GM21737 (cell line): ENCODE measurements at regions not wholly inside any gene's neighbourhood (a gene's known extent, or its start where the extent isn't known, plus 50 kb on each side); places are given as distances from the start of the nearest gene placed in this dataset.

Experiments
- ATAC-seq: cut with Tn5 transposase; IDR thresholded peaks from one replicate; pipeline ENCODE4 v1.9.1; 2021; ENCODE audit warnings: mild to moderate bottlenecking, moderate library complexity; ENCODE audit not compliant: unreplicated experiment

GRCh38 chr6:164926686-164927085, 382.7 kb downstream of the C6orf118 start:
- no peak for ATAC-seq

GRCh38 chr6:164925681-164926530, 383.5 kb downstream of the C6orf118 start:
- no peak for ATAC-seq

DNA sequence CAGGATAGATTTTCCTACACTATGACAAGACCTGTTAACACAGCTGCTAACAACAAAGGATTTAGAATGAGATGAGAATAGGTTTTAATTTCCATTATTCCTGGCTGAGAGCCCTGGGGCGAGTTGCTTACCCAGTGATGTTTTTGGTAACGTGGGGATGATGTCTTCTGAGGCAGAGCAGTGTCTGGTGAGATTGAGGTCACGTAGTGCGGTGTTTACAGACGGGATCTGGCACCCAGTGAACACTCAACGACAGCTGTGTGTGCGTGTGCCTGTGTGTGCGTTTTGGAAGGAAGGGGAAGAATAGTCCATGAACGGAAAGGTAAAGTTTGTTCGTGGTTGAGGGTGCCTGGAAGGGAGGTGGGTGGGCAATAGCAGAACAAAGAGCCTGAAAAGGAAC, 384.7 kb downstream of the C6orf118 start:
- no peak for ATAC-seq

DNA sequence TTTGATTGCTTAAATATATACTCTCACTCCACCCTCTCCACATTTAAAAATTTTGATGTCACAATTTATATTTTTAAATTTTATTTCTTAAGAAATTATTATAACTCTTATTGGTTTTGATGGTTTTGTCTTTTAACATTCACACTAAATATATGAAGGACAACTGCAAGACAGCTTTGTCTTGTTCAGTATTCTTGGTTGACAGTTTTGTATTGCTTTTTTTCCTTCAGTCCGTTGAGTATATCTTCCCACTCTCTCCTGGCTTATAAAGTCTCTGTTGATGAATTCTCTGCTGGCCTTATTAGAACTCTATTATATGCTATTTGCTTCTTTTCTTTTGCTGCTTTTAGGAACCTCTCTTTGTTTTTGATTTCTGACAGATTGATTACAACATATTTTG, 392.2 kb downstream of the C6orf118 start:
- ATAC-seq = no peak

DNA sequence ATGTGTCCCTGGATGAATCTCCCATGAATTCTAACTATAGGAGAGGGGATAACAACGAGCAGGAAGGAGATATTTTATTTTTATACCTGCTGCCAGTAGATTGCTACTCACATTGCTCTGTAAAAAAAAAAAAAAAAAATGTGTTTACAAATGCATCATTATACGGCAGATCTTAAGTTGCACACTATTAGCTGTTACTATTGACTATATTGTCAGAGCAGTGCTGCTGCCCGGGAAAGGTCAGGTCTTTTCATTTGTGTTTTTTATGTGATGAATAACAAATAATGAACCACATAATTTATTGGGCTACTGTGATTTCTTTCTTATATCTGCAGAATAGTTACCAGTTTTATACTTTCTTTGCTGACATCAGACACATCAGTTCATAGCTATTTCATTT, 393.3 kb downstream of the C6orf118 start:
- no peak for ATAC-seq

DNA sequence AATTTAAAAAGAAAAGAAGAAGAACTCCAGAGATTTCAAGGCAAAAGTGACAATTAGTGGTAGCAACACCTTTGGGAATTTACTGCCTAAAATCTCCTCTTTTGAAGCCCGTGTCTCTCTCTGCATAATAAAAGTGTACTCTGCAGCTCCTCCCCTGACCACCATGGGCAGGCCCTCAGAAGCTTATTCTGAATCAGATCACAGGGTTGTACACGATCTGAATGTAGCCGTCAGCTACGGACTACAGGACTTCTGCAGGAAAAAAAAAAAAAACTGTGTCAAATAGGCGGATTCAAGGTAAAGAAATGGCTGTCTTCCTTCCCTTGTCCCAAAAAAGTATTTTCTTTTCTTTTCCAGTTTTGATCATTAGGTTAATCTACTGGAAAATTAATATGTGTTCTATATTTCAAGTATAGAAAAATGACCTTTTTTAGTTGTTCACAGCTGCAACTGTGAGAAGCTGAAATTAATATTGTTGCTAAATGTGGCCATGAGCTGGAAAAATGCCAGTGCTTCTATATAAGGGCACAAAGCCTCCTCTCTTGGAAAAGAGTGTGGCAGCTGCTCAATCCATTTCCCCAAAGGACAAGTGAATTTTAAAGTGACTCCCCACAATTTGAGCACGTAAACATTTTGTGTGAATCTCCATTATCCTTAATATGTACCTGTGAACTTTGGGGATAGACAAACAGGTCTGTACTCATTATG, 397.4 kb downstream of the C6orf118 start:
- ATAC-seq = no peak

DNA sequence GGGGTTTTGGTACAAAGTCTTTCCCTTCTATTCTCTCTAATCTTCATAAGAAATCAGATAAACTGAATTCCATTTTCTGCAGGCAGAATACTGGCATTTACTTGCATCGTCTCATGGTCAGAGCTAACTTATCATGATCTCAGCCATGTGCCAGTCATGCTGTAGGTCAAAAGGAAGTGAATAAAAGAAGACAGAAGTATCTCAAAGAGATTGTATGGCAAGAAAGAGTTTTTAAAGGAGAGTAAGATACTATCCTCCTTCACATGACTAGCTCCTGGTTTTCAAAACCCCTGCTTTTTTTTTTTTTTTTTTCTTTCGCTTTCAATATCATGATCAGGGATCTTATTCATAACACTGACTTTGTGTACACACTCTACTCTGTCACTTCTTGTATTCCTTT, 398.3 kb downstream of the C6orf118 start:
- no peak for ATAC-seq

GRCh38 chr6:164906766-164907165, 402.6 kb downstream of the C6orf118 start:
- ATAC-seq = no peak

DNA sequence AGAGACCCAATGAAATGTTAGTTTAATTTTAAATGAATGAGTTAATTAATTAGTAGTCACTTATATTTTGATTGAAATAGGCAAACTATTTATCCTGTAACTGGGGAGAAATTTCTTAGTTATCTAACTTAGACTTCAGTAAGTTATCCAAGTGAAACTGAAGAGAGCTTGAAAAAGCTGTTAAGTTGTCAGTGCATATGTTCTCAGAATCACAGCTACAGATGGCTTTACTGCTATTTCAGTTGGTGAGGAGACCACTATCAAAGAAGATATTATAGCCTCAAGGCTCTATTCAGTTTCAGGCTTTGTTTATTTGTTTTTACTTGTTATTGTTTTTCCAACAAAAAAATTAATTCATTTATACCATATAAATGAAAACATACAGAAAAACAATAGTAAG, 404.1 kb downstream of the C6orf118 start:
- no peak for ATAC-seq

DNA sequence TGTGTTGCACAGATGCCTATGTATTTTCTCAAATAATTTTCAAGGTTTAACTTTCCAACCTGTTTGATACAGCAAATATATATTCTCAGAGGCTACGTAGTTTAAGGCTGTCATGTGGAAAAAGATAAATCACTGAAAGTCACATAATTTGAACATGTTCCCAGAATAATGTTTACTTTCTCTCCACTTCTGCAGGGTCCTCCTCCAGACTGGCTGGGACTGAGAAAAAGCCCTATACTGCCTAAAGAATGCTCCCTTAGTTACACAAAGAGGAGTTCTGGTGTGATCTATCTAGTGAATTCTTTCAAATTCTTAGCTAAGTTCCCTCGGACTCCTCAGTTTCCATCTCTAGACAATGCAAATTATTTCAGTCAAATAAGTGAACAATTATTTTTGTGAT, 411.0 kb downstream of the C6orf118 start:
- no peak for ATAC-seq

GRCh38 chr6:164897523-164898235, 411.7 kb downstream of the C6orf118 start:
- no peak for ATAC-seq

DNA sequence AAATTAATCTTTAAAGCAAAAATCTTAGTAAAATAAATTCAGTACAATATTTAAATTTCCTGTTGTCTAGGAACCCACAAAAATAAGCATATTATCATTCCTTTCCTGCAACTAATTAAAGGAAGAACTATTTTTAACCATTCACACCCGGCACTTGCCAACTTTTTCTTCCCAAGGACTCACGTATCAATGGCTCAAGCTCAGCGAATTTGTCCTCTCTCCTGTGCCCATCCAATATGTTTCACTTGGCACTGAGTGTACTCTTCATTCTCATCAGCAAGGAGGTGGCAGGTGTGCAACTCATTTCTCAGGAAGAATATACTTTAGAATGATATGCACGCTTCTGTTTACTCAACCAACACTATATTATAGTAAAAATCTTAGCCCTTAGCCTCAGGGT, 419.4 kb downstream of the C6orf118 start:
- no peak for ATAC-seq

- ATAC-seq = no peak
These were observed 421.7 kb downstream of the C6orf118 start for GRCh38 chr6:164887660-164888059.

GRCh38 chr6:164882236-164882635, 427.2 kb downstream of the C6orf118 start:
- no peak for ATAC-seq

GRCh38 chr6:164871783-164872182, 437.6 kb downstream of the C6orf118 start:
- ATAC-seq = no peak

GRCh38 chr6:164870164-164870563, 439.2 kb downstream of the C6orf118 start:
- no peak for ATAC-seq

GRCh38 chr6:164861967-164862366, 447.4 kb downstream of the C6orf118 start:
- no peak for ATAC-seq

GRCh38 chr6:164859816-164860215, 449.6 kb downstream of the C6orf118 start:
- ATAC-seq = no peak

GRCh38 chr6:164856138-164856537, 453.3 kb downstream of the C6orf118 start:
- no peak for ATAC-seq

- ATAC-seq = no peak
These were observed 454.1 kb downstream of the C6orf118 start for GRCh38 chr6:164855281-164855680.

DNA sequence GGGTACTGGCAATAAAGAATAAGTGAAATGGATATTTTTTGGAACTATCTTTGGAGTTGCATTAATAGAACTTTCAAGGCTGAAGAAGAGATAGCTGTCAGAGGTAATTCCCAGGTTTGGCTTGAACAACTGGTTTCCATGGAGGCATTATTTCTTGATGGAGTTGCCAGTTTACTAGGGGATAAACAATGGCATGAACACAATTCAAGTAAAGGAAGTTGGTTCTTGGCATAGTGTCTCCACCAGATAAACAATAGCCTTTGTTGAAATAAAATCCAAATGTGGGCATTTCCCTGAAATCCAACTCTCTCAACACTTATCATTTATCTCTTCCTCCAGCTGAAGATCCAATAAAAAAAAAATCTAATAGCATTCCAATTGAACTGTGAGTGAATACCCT, 454.9 kb downstream of the C6orf118 start:
- no peak for ATAC-seq

DNA sequence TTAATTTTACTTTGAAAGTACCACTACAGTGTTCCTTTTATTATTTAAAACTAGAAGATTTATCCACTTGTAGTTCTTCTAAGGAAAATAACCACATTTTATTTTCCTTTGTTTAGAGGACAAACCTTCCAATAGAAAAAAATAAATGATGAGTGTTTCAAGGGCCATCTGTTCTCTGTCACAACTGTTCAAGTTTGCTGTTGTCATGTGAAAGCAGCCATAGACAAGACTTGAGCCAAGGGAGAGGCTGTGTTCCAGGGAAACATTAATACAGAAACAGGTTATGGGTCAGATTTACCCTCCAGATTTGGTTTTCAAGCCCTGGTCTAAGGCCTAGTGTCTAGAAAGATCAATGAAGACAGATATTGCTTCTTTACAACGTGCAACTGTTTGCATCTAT, 463.6 kb downstream of the C6orf118 start:
- no peak for ATAC-seq
